Endothelial cell of umbilical vein (primary cell): ENCODE measurements at regions not wholly inside any gene's neighbourhood (a gene's known extent, or its start where the extent isn't known, plus 50 kb on each side); places are given as distances from the start of the nearest gene placed in this dataset.

Experiments used
- BruUV-seq: library from RNA; stranded (reverse); fragments of 400-500 nt; replicated peaks from 2 replicates; lab custom pipeline; 2021; lab: Mats Ljungman, UMichigan
- CTCF ChIA-PET: fragments of 300-600, 350-600 bp; sonication (Branson Sonifier 250); formaldehyde crosslinking; loops from one replicate; lab custom pipeline; 2021; ENCODE audit warnings: antibody characterized with exemption, inconsistent platforms; lab: Charles Lee
- POLR2A ChIA-PET: fragments of 300-600, 350-600 bp; sonication (Branson Sonifier 250); formaldehyde crosslinking; loops from one replicate; lab custom pipeline; 2021; ENCODE audit warnings: antibody characterized with exemption, inconsistent platforms; lab: Charles Lee
- DNase-seq: peaks from one replicate; pipeline ENCODE4 v3.0.0-alpha.2; 2011; ENCODE audit warnings: low read depth, low spot score
- FAIRE-seq: peaks from 2 replicates; lab custom pipeline; 2011; peaks lifted over from hg19 to GRCh38; lab: Jason Lieb, UNC
- H2AFZ ChIP-seq: 2 replicates; pipeline ENCODE4 v1.6.0; 2012; ENCODE audit warnings: low read depth, low read length, control low read depth, inconsistent platforms
- H3K27ac ChIP-seq: 2 replicates; pipeline ENCODE4 v1.5.1; 2011; ENCODE audit warnings: low read depth, mild to moderate bottlenecking, control low read depth, low read length, moderate library complexity; ENCODE audit not compliant: insufficient read depth
- H3K27me3 ChIP-seq, 2 experiments: 2 replicates each; pipeline versions ENCODE4 v1.6.0 to v1.6.1; 2011; ENCODE audit warnings: low read length in 2 of 2, mixed read lengths in 1 of 2; ENCODE audit not compliant: control insufficient read depth in 2 of 2, insufficient read depth in 2 of 2
- H3K36me3 ChIP-seq, 2 experiments: 2 replicates in 1 of 2; 3 replicates in 1 of 2; pipeline ENCODE4 v1.5.1; 2011; ENCODE audit warnings: low read length in 2 of 2, mild to moderate bottlenecking in 1 of 2, moderate library complexity in 1 of 2; ENCODE audit not compliant: control insufficient read depth in 2 of 2, insufficient read depth in 2 of 2; ENCODE audit errors: extremely low read depth in 1 of 2
- H3K4me1 ChIP-seq: 3 replicates; pipeline ENCODE4 v1.5.1; 2011; ENCODE audit warnings: mild to moderate bottlenecking, low read length; ENCODE audit not compliant: control insufficient read depth, insufficient read depth; ENCODE audit errors: extremely low read depth
- H3K4me2 ChIP-seq: 2 replicates; pipeline ENCODE4 v1.6.1; 2011; ENCODE audit warnings: low read length, control low read depth, mixed read lengths; ENCODE audit not compliant: insufficient read depth
- H3K4me3 ChIP-seq, 3 experiments: fragments of 200-600 bp in 1 of 3; sonication (generic), shearing (Covaris generic) in 1 of 3; replicated peaks in 1 of 3; 2 replicates each; pipeline ENCODE4 v1.5.1; 2011 to 2016; ENCODE audit warnings: control low read depth in 3 of 3, low read length in 3 of 3, mild to moderate bottlenecking in 2 of 3, inconsistent platforms in 1 of 3, low read depth in 1 of 3, moderate library complexity in 1 of 3; ENCODE audit not compliant: insufficient read depth in 1 of 3
- H3K79me2 ChIP-seq: 2 replicates; pipeline ENCODE4 v1.6.0; 2012; ENCODE audit warnings: low read length, inconsistent platforms; ENCODE audit not compliant: control insufficient read depth, insufficient read depth
- H3K9ac ChIP-seq: replicated peaks from 2 replicates; pipeline ENCODE3; 2011; ENCODE audit warnings: low read length, control low read depth; ENCODE audit not compliant: insufficient read depth; ENCODE audit errors: extremely low read depth
- H3K9me1 ChIP-seq: replicated peaks from 3 replicates; pipeline ENCODE4 v1.6.0; 2011; ENCODE audit warnings: mild to moderate bottlenecking, low read length; ENCODE audit not compliant: control insufficient read depth, insufficient read depth; ENCODE audit errors: extremely low read depth
- H3K9me3 ChIP-seq: replicated peaks from 2 replicates; pipeline ENCODE4 v1.5.1; 2012; ENCODE audit warnings: low read length, inconsistent platforms; ENCODE audit not compliant: control insufficient read depth, insufficient read depth
- H4K20me1 ChIP-seq: replicated peaks from 2 replicates; pipeline ENCODE3; 2011; ENCODE audit warnings: mild to moderate bottlenecking, low read length; ENCODE audit not compliant: control insufficient read depth, insufficient read depth; ENCODE audit errors: extremely low read depth
- CTCF ChIP-seq, 2 donors: IDR thresholded peaks; 1 replicate in 1 of 2; 2 replicates in 1 of 2; pipeline ENCODE4 v1.5.1; 2011; ENCODE audit warnings: low read length in 2 of 2, mild to moderate bottlenecking in 2 of 2, moderate library complexity in 2 of 2, control low read depth in 1 of 2, inconsistent platforms in 1 of 2, low read depth in 1 of 2; ENCODE audit not compliant: insufficient read depth in 1 of 2; ENCODE audit errors: extremely low read depth in 1 of 2
- EZH2 ChIP-seq: IDR thresholded peaks from 2 replicates; pipeline ENCODE4 v1.6.1; 2012; ENCODE audit warnings: borderline replicate concordance, low read depth, mild to moderate bottlenecking, moderate library complexity, low read length, inconsistent platforms; ENCODE audit not compliant: severe bottlenecking
- FOS ChIP-seq: IDR thresholded peaks from 2 replicates; pipeline ENCODE4 v1.6.1; 2011; ENCODE audit warnings: mild to moderate bottlenecking, low read length, moderate library complexity, borderline replicate concordance; ENCODE audit not compliant: insufficient read depth
- GATA2 ChIP-seq: IDR thresholded peaks from 2 replicates; pipeline ENCODE4 v1.7.0; 2011; ENCODE audit warnings: low read depth, mild to moderate bottlenecking, moderate library complexity, mixed read lengths, low read length; ENCODE audit not compliant: insufficient read length, insufficient read depth
- JUN ChIP-seq: IDR thresholded peaks from 2 replicates; pipeline ENCODE4 v1.6.1; 2011; ENCODE audit warnings: borderline replicate concordance, low read depth; ENCODE audit not compliant: insufficient read length, insufficient read depth
- MYC ChIP-seq: IDR thresholded peaks from one replicate; pipeline ENCODE4 v1.6.1; 2011; ENCODE audit warnings: mild to moderate bottlenecking, low read depth, low read length
- POLR2A ChIP-seq: IDR thresholded peaks from 2 replicates; pipeline ENCODE4 v1.6.1; 2012; ENCODE audit warnings: low read depth, mild to moderate bottlenecking, control low read depth, low read length
- POLR2AphosphoS5 ChIP-seq: IDR thresholded peaks from 2 replicates; pipeline ENCODE4 v1.6.1; 2012; ENCODE audit warnings: low read depth, mild to moderate bottlenecking, control low read depth, low read length, moderate library complexity; ENCODE audit not compliant: insufficient read depth
- dilution Hi-C: fragments of 300-500 bp; cut with MboI; formaldehyde crosslinking; loops from one replicate; pipeline ENCODE4 v1.15.0; 2019; ENCODE audit warnings: low sequenced_read_pairs; ENCODE audit not compliant: extremely low pct_ligation_motif_present
- intact Hi-C: fragments of 100-400 bp; cut with micrococcal nuclease; formaldehyde crosslinking; loops from one replicate; pipeline ENCODE4 v1.10.0; 2022
- TF ChIP-seq, protein P1 (sequence below): IDR thresholded peaks from 2 replicates; pipeline ENCODE4 v1.6.1; 2011; ENCODE audit not compliant: insufficient read depth, insufficient read length

GRCh38 chr7:51639661-51640334 is 323.2 kb upstream of the COBL start:
- no peaks in the 10 kb centered on the region for H3K4me1 ChIP-seq
- H4K20me1 ChIP-seq: no peaks in the 10 kb centered on the region
- peaks cover 8% of the 10 kb centered on the region for H3K9me3 ChIP-seq
- H3K4me3 ChIP-seq: no peak overlapping the region
- H3K27ac ChIP-seq: no peak overlapping the region
- H3K79me2 ChIP-seq: no peaks in the 10 kb centered on the region
- no peaks in the 10 kb centered on the region for H3K36me3 ChIP-seq
- intact Hi-C loops: no loop called here
- no peaks in the 10 kb centered on the region for H3K9me1 ChIP-seq
- no peak for DNase-seq
- H2AFZ ChIP-seq: no peak overlapping the region
- no peak for FAIRE-seq
- H3K9ac ChIP-seq: no peak overlapping the region
- BruUV-seq: no TSS peak
- no peaks in the 10 kb centered on the region for H3K27me3 ChIP-seq
- POLR2A ChIA-PET: no interaction called here
- TF ChIP-seq JUN (no peak), POLR2AphosphoS5 (no peak), EZH2 (no peak), MYC (no peak), FOS (no peak), GATA2 (no peak), POLR2A (no peak), CTCF (IDR thresholded peaks at IDR 0.05; ENCODE audit: extremely low read depth in 1 of 2, insufficient read depth in 1 of 2, low read depth in 1 of 2, low read length in 2 of 2) (no peak)
- TF ChIP-seq, protein P1, sequence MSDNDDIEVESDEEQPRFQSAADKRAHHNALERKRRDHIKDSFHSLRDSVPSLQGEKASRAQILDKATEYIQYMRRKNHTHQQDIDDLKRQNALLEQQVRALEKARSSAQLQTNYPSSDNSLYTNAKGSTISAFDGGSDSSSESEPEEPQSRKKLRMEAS: no peak
- CTCF ChIA-PET: no interaction called here
- dilution Hi-C loops: no loop called here
- no peak overlapping the region for H3K4me2 ChIP-seq
